ENCODE measurements at regions not wholly inside any gene's neighbourhood (a gene's known extent, or its start where the extent isn't known, plus 50 kb on each side); places are given as distances from the start of the nearest gene placed in this dataset.

GRCh38 chr4:100022792-100023222 lies 72.7 kb upstream of the H2AZ1 start:
- Histone ChIP-seq H3K27me3 (no peaks in the 10 kb centered on the region), H3K9me3 (no peaks in the 10 kb centered on the region), H3K4me1 (no peaks in the 10 kb centered on the region), H3K4me3 (no peak overlapping the region), H3K27ac (no peak overlapping the region), H3K36me3 (replicated peaks in 1 of 2; ENCODE audit: insufficient read depth in 1 of 2, low read depth in 2 of 2) (no peaks in the 10 kb centered on the region)
- DNase-seq: no peak
- no peak for ATAC-seq
- 38 to 48% methylated on average over 5 of the region's 5 CpGs for WGBS, 2 donors
- TF ChIP-seq POLR2A (IDR thresholded peaks at IDR 0.05): no peak
- intact Hi-C loops (cut with DNase I): no loop called here

GRCh38 chr4:100019821-100020220 lies 69.7 kb upstream of the H2AZ1 start:
- WGBS, 2 donors: 82 to 83% methylated on average over 1 of the region's 1 CpG
- no peaks in the 10 kb centered on the region for H3K4me1 ChIP-seq
- H3K4me3 ChIP-seq: no peak overlapping the region
- intact Hi-C loops (cut with DNase I): no loop called here
- no peak overlapping the region for H3K27ac ChIP-seq
- no peak for ATAC-seq
- H3K36me3 ChIP-seq (replicated peaks in 1 of 2; ENCODE audit: insufficient read depth in 1 of 2, low read depth in 2 of 2): no peaks in the 10 kb centered on the region
- no peaks in the 10 kb centered on the region for H3K27me3 ChIP-seq
- no peaks in the 10 kb centered on the region for H3K9me3 ChIP-seq
- TF ChIP-seq POLR2A (IDR thresholded peaks at IDR 0.05): no peak
- no peak for TF ChIP-seq CTCF (IDR thresholded peaks at IDR 0.05)
- DNase-seq: no peak

GRCh38 chr4:100017637-100018310 lies 67.7 kb upstream of the H2AZ1 start:
- no peaks in the 10 kb centered on the region for H3K9me3 ChIP-seq
- no peaks in the 10 kb centered on the region for H3K27me3 ChIP-seq
- no peak overlapping the region for H3K4me3 ChIP-seq
- no peak overlapping the region for H3K27ac ChIP-seq
- H3K36me3 ChIP-seq (replicated peaks in 1 of 2; ENCODE audit: insufficient read depth in 1 of 2, low read depth in 2 of 2): no peaks in the 10 kb centered on the region
- no peak for ATAC-seq
- intact Hi-C loops (cut with DNase I): no loop called here
- DNase-seq: no peak
- WGBS, 2 donors: 61 to 64% methylated on average over 3 of the region's 3 CpGs
- H3K4me1 ChIP-seq: no peaks in the 10 kb centered on the region
- TF ChIP-seq POLR2A (IDR thresholded peaks at IDR 0.05) (no peak), CTCF (IDR thresholded peaks at IDR 0.05) (no peak)

- H3K36me3 ChIP-seq (replicated peaks in 1 of 2; ENCODE audit: insufficient read depth in 1 of 2, low read depth in 2 of 2): no peaks in the 10 kb centered on the region
- no peaks in the 10 kb centered on the region for H3K4me1 ChIP-seq
- no peaks in the 10 kb centered on the region for H3K27me3 ChIP-seq
- 81% methylated on average over 3 of the region's 3 CpGs for WGBS, 2 donors
- TF ChIP-seq CTCF (IDR thresholded peaks at IDR 0.05): no peak
- no peak for TF ChIP-seq POLR2A (IDR thresholded peaks at IDR 0.05)
- DNase-seq (no peak), ATAC-seq (no peak)
- H3K4me3 ChIP-seq: no peak overlapping the region
- no peak overlapping the region for H3K27ac ChIP-seq
- H3K9me3 ChIP-seq: no peaks in the 10 kb centered on the region
- intact Hi-C loops (cut with DNase I): no loop called here
Observed at GRCh38 chr4:100016191-100016590, 66.1 kb upstream of the H2AZ1 start.

- ATAC-seq: no peak
- 85 to 89% methylated on average over 3 of the region's 3 CpGs for WGBS, 2 donors
- TF ChIP-seq POLR2A (IDR thresholded peaks at IDR 0.05) (no peak), CTCF (IDR thresholded peaks at IDR 0.05) (no peak)
Observed at GRCh38 chr4:100014616-100015015, 64.5 kb upstream of the H2AZ1 start.

More at GRCh38 chr4:100014616-100015015, 64.5 kb upstream of the H2AZ1 start:
- DNase-seq: no peak
- Histone ChIP-seq H3K4me3 (no peak overlapping the region), H3K36me3 (replicated peaks in 1 of 2; ENCODE audit: insufficient read depth in 1 of 2, low read depth in 2 of 2) (no peaks in the 10 kb centered on the region), H3K27me3 (no peaks in the 10 kb centered on the region), H3K9me3 (no peaks in the 10 kb centered on the region), H3K4me1 (no peaks in the 10 kb centered on the region), H3K27ac (no peak overlapping the region)
- intact Hi-C loops (cut with DNase I): no loop called here

All from body of pancreas (tissue), 4 donors.